WERI-Rb-1 (cell line): ENCODE measurements at regions not wholly inside any gene's neighbourhood (a gene's known extent, or its start where the extent isn't known, plus 50 kb on each side); places are given as distances from the start of the nearest gene placed in this dataset.

Experiments
- DNase-seq: peaks from one replicate; pipeline ENCODE4 v3.0.0-alpha.2; 2020
- H3K27ac ChIP-seq: fragments of 250-450 bp; sonication (Bioruptor Pico); 2 replicates; pipeline ENCODE4 v1.5.1; 2020; ENCODE audit warnings: mild to moderate bottlenecking, moderate library complexity
- H3K27me3 ChIP-seq: fragments of 250-450 bp; sonication (Bioruptor Pico); 2 replicates; pipeline ENCODE4 v1.5.1; 2021; ENCODE audit warnings: mild to moderate bottlenecking, low read depth, moderate library complexity; ENCODE audit not compliant: insufficient read depth, severe bottlenecking
- H3K36me3 ChIP-seq: fragments of 250-450 bp; sonication (Bioruptor Pico); 2 replicates; pipeline ENCODE4 v1.5.1; 2020; ENCODE audit warnings: mild to moderate bottlenecking, moderate library complexity
- H3K4me3 ChIP-seq: 2 replicates; pipeline ENCODE4 v1.5.1; 2011; ENCODE audit warnings: low read depth, mild to moderate bottlenecking, control low read depth, low read length
- H3K9me3 ChIP-seq: fragments of 250-450 bp; sonication (Bioruptor Pico); 2 replicates; pipeline ENCODE4 v1.5.1; 2021; ENCODE audit warnings: mild to moderate bottlenecking, moderate library complexity; ENCODE audit not compliant: severe bottlenecking
- TF ChIP-seq, protein P1 (sequence below): IDR thresholded peaks from 2 replicates; pipeline ENCODE4 v1.5.1; 2011; ENCODE audit warnings: low read depth, mild to moderate bottlenecking, control low read depth, inconsistent platforms, low read length

DNA sequence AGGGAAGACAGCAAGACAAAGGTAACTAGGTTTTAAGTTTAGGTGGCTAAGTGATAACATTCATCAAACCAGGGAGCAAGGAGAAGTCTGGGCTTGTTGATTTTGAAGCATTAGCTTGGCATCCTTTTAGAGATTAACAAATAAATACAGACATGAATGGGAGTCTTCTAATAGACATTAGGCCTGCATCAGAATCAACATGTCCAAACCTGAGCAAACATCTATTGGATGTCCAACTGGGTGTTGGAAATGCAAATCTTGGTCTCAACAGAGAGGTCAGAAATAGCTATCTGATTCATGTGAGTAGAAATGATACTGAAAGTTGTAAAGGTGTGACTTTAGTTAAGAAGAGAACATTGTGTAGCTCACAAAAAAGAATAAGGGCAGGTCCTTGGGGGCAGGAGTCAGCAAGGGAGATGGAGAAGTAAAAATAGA lies 85.5 kb upstream of the RND3 start:
- Histone ChIP-seq H3K27ac (no peak overlapping the region), H3K27me3 (no peaks in the 10 kb centered on the region), H3K36me3 (no peaks in the 10 kb centered on the region), H3K9me3 (no peaks in the 10 kb centered on the region), H3K4me3 (no peak overlapping the region)
- TF ChIP-seq, protein P1, sequence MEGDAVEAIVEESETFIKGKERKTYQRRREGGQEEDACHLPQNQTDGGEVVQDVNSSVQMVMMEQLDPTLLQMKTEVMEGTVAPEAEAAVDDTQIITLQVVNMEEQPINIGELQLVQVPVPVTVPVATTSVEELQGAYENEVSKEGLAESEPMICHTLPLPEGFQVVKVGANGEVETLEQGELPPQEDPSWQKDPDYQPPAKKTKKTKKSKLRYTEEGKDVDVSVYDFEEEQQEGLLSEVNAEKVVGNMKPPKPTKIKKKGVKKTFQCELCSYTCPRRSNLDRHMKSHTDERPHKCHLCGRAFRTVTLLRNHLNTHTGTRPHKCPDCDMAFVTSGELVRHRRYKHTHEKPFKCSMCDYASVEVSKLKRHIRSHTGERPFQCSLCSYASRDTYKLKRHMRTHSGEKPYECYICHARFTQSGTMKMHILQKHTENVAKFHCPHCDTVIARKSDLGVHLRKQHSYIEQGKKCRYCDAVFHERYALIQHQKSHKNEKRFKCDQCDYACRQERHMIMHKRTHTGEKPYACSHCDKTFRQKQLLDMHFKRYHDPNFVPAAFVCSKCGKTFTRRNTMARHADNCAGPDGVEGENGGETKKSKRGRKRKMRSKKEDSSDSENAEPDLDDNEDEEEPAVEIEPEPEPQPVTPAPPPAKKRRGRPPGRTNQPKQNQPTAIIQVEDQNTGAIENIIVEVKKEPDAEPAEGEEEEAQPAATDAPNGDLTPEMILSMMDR, result no peak
- DNase-seq, result no peak

DNA sequence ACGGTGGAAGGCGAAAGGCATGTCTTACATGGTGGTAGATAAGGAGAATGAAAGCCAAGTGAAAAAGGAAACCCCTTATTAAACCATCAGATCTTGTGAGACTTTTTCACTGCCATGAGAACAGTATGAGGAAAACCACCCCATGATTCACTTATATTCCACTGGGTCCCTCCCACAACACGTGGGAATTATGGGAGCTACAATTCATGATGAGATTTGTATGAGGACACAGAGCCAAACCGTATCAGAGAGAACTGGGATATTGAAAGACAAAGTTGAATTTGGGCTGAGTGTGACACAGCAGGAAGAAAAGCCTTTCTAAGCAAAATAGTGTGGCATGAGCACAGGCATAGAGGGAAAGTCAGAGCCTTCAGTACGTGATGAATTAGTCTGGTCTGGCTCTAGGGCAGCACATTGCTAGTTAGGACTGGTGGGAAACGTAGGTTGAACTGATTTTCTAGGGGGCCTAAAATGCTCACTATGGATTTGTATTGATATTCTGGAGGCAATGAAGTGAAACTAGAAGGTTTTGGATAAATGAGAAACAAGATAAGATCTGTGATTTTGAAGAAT lies 84.8 kb upstream of the RND3 start:
- TF ChIP-seq, protein P1, result no peak
- Histone ChIP-seq H3K27ac (no peak overlapping the region), H3K27me3 (no peaks in the 10 kb centered on the region), H3K36me3 (no peaks in the 10 kb centered on the region), H3K4me3 (no peak overlapping the region), H3K9me3 (no peaks in the 10 kb centered on the region)
- no peak for DNase-seq

DNA sequence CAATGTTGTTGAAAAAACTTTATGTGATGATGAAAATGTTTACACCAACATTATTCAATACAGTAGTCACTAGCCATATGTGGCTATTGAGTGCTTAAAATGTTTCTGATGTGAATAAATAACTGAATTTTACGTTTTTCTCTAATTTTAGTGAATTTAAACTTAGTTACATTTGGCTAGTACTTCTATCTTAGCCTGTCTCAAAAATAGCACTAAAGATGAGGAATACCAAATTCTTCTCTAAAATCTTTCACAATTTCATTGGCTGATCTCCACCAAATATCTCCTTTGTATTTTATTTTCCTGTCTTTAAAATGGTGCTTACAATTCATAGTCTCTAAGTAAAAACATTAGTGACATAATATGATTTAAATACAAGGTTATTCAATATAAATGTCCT lies 83.7 kb upstream of the RND3 start:
- TF ChIP-seq, protein P1, result no peak
- no peak for DNase-seq

DNA sequence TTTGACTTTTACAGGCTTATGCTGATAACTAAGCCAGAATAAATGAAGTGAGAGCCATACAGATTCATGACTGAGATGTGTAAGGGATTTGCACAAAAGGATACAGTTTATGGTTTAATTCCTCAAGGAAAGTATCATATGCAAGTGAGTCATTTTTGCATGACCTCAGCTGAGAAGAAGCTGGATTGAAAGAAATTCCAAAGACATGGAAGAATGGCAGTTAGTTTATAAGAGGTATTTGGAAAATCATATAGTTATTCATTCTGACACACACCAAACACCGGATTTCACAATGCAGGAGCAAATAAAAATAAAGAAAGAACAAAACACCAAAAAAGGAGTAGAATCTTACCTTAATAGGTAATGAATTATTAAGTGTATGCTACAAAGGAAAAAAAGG lies 83.2 kb upstream of the RND3 start:
- Histone ChIP-seq H3K27me3 (no peaks in the 10 kb centered on the region), H3K27ac (no peak overlapping the region), H3K9me3 (no peaks in the 10 kb centered on the region), H3K4me3 (no peak overlapping the region), H3K36me3 (no peaks in the 10 kb centered on the region)
- TF ChIP-seq, protein P1, result no peak
- DNase-seq, result no peak

More for the DNA sequence above, 83.7 kb upstream of the RND3 start:
- no peaks in the 10 kb centered on the region for H3K27me3 ChIP-seq
- H3K36me3 ChIP-seq, result no peaks in the 10 kb centered on the region
- no peaks in the 10 kb centered on the region for H3K9me3 ChIP-seq
- no peak overlapping the region for H3K4me3 ChIP-seq
- no peak overlapping the region for H3K27ac ChIP-seq

DNA sequence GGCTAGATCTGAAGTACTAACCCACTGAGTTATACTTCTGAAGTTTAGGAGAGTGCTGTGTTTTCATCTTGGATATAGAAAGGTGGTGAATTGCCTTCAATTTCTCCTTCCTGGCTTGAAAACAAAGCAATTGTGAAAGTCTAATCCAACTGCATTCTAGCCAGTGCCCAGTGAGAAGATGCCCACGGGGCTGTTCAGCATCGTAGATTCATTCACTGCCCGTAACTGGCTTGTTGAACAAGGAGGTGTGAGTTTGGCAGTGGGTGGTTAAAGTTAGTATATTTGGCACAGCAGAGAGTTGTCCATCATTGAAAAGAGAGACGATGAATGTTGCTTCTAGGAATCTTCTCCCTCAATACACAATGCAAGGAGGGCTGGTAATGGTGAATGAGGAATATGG lies 82.3 kb upstream of the RND3 start:
- TF ChIP-seq, protein P1, result no peak
- no peaks in the 10 kb centered on the region for H3K27me3 ChIP-seq
- no peak overlapping the region for H3K4me3 ChIP-seq
- H3K27ac ChIP-seq, result no peak overlapping the region
- H3K36me3 ChIP-seq, result no peaks in the 10 kb centered on the region
- no peaks in the 10 kb centered on the region for H3K9me3 ChIP-seq
- no peak for DNase-seq

DNA sequence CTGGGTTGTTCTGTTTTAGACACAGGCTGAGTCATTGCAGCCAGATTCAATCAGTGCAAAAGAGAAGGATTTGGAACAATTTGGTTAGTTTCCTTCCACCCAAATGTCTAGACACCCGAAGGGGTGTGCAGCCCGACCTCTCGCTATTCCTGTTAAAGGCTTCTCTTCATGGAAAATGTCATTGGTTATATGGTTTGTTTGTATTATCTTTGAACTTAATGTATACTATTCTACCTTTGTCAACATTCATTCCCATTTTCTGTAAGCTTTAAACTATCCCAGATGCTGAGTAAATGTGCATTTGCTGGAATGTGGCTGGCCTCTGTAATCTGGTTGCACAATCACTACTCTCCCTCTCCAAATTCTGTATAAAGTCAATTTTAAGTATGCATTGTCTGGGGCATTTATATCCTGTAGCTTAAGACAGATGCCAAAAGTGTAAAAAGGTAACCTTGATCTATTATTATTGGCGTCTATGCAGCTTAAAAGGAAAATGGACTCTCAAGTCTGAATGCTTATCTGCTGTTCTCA lies 80.4 kb upstream of the RND3 start:
- H3K36me3 ChIP-seq, result no peaks in the 10 kb centered on the region
- no peaks in the 10 kb centered on the region for H3K9me3 ChIP-seq
- TF ChIP-seq, protein P1, result no peak
- DNase-seq, result no peak
- no peaks in the 10 kb centered on the region for H3K27me3 ChIP-seq
- H3K4me3 ChIP-seq, result no peak overlapping the region
- no peak overlapping the region for H3K27ac ChIP-seq
